Activated CD8-positive, alpha-beta memory T cell treated with anti-CD3 and anti-CD28 coated beads, Interleukin-2, amount 10 ng/mL, durations not matched to agents 7 days and 5 days (primary cell): ENCODE measurements at regions not wholly inside any gene's neighbourhood (a gene's known extent, or its start where the extent isn't known, plus 50 kb on each side); places are given as distances from the start of the nearest gene placed in this dataset.
"Not testable (repeated sequence)": the region's sequence is repeated elsewhere in the genome, so short reads cannot be mapped to it uniquely, and the experiment has no call there.

Experiments
- ATAC-seq: fragments of 150-1000 bp; cut with Tn5 transposase; one replicate; pipeline ENCODE4 v1.10.0; 2021; ENCODE audit warnings: moderate library complexity
- CTCF ChIA-PET: fragments of 350-600 bp; sonication (Branson Sonifier 250); formaldehyde crosslinking; loops from one replicate; lab custom pipeline; 2021; ENCODE audit warnings: antibody characterized with exemption; lab: Charles Lee
- DNase-seq: peaks from one replicate; pipeline ENCODE4 v3.0.0-alpha.2; 2020
- H3K27ac Mint-ChIP-seq: one replicate; pipeline ENCODE4 v1.8.0; 2021; ENCODE audit warnings: mild to moderate bottlenecking, mixed read lengths
- H3K27me3 Mint-ChIP-seq: one replicate; pipeline ENCODE4 v1.8.0; 2021; ENCODE audit warnings: mixed read lengths
- H3K36me3 Mint-ChIP-seq: one replicate; pipeline ENCODE4 v1.8.0; 2021; ENCODE audit warnings: mild to moderate bottlenecking, mixed read lengths
- H3K4me1 Mint-ChIP-seq: one replicate; pipeline ENCODE4 v1.8.0; 2021; ENCODE audit warnings: mixed read lengths
- H3K4me3 Mint-ChIP-seq: one replicate; pipeline ENCODE4 v1.8.0; 2021; ENCODE audit warnings: mild to moderate bottlenecking, moderate library complexity, mixed read lengths
- H3K9me3 Mint-ChIP-seq: one replicate; pipeline ENCODE4 v1.8.0; 2022; ENCODE audit warnings: low read depth, mixed read lengths

DNA sequence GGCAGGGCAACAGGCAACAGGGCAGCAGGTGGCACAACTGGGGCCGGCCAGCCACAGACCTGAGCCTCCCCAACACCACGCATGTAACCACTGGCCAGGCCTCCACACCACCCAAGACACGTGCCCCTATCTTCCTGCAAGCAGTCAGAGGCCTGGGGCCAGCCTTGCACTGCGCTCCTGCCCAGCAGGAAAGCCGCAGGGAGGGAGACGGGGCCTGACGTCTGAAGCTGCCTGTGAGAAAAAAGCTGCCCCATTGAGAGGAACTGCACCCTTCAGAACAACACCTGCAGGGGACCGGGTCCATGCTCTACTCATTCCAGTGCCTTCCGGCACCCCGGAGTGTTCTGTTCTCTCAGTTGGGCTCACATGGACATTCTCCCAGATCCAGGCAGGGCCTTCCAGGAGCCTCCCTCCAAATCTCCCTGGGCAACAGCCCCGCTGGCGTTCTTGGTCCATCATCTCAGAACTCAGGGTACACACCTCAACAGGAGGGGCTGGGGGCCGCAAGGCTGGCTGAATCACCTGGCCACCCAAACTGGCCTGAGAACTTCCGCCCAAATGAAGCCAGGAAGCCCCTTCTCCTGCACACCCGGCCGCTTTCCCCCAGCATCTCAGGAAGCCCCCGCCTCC is 5403.6 kb upstream of the TPTE start:
- ATAC-seq (peak; percentile 28), DNase-seq (peak; percentile 51)
- not testable (repeated sequence) for H3K9me3 Mint-ChIP-seq

DNA sequence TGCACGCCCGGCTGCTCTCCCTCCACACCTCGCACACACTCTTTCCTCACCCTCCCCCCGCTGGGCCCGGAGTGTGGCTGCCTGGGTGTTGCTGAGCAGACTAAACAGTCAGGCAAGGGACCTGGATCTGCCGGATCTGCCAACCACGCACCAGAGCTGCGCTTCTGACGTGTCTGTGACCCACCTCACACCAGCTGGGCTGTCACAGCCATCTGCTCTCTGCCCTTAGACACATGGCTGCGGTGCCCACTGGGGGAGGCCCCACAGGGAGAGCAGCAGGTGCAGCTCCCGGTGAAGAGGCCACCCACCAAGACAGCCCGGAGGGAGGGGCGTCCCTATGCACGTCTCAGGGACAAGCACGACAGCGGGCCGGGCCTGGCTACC is 5403.1 kb upstream of the TPTE start:
- H3K4me1 Mint-ChIP-seq, H3K36me3 Mint-ChIP-seq, H3K27me3 Mint-ChIP-seq, H3K27ac Mint-ChIP-seq, H3K4me3 Mint-ChIP-seq, CTCF ChIA-PET, H3K9me3 Mint-ChIP-seq: not testable (repeated sequence)
- peak; percentile 66 for ATAC-seq
- DNase-seq = peak; percentile 75

More for the DNA sequence above, 5403.6 kb upstream of the TPTE start:
- H3K27me3 Mint-ChIP-seq, CTCF ChIA-PET, H3K4me1 Mint-ChIP-seq, H3K36me3 Mint-ChIP-seq, H3K4me3 Mint-ChIP-seq: not testable (repeated sequence)
- peak overlapping the region; percentile 78 for H3K27ac Mint-ChIP-seq

DNA sequence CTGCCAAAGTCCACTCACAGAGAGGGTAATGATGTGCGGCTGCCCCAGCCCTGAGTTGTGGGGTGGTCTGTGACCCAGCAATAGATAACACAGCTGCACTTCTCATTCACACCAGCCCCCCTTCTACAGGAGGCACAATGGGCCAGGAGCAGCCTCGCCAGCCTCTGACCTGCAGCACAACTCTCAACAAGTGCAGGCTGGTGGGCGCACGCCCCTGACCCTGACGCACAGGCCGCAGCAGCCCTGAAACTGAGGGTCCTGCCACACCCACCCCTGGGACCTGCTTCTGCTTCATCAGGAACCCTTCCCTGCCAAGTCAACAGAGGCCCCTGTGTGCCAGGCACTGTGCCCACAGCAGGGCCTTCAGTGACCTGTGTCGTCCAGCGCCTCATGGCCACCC is 5402.2 kb upstream of the TPTE start:
- CTCF ChIA-PET, DNase-seq, H3K9me3 Mint-ChIP-seq, ATAC-seq, H3K27me3 Mint-ChIP-seq, H3K36me3 Mint-ChIP-seq, H3K4me3 Mint-ChIP-seq, H3K4me1 Mint-ChIP-seq: not testable (repeated sequence)
- peak overlapping the region; percentile 11 for H3K27ac Mint-ChIP-seq

DNA sequence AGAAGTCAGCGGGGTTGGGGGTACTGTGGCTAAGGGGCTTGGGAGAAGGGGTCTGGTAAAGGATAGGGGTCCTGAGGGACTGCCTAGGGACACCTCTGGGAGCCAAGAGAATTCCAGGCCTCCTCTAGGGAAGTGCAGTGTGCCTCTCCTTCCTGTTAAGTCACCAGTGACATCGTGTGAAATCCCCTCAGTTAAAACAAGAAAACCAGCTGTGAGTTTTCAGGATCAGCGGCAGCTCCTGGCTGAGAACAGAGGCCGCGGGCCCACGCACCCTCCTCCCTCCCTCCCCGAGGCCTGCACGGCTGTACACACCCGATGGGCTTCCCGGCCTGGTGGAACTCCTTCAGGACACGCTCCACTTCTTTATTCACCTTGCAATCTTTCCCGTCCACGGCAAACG is 5400.0 kb upstream of the TPTE start:
- H3K27ac Mint-ChIP-seq, DNase-seq, H3K4me3 Mint-ChIP-seq, CTCF ChIA-PET, H3K27me3 Mint-ChIP-seq, H3K36me3 Mint-ChIP-seq, H3K9me3 Mint-ChIP-seq, ATAC-seq, H3K4me1 Mint-ChIP-seq: not testable (repeated sequence)

DNA sequence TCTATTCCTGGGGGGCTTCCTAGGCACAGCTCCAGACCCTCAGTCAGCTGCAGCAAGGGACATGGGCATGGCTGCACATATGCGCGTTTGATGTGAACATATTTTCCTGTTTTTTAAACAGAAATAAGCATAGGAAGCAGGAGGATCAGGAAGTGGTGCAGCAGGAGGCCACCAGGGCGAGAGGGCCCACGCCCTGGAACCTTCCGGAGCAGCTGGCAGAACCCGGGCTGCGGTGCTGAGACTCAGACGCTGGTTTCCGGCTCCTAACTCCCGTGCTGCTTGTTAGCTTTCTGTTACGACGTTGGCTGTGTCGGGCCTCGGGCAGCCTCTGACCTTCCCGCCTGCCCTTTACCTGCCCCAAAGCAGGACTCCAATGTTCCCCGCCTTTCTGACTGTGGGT is 5399.5 kb upstream of the TPTE start:
- DNase-seq, CTCF ChIA-PET, H3K27ac Mint-ChIP-seq, H3K4me1 Mint-ChIP-seq, H3K9me3 Mint-ChIP-seq, H3K4me3 Mint-ChIP-seq, H3K36me3 Mint-ChIP-seq, H3K27me3 Mint-ChIP-seq, ATAC-seq: not testable (repeated sequence)

DNA sequence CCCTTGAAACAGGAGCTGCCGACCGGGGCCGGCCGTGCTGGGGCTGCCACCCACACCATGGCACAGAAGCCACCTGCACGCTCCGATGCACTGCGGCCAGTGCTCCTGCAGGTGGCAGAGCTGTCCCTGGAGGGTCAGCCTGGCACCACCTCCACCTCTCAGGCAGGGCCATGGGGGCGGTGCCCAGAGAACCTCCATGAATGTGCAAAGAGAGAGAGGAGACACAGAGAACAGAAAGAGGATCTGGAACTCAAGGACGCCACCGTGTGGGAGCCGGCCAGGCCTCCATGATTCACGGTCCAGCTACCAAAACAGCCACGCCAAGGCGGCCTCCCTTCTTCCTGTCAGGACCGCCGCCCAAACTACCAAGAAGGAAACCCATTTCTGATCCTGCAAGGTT is 5397.7 kb upstream of the TPTE start:
- H3K4me1 Mint-ChIP-seq, H3K9me3 Mint-ChIP-seq, H3K27me3 Mint-ChIP-seq, CTCF ChIA-PET, H3K4me3 Mint-ChIP-seq, H3K27ac Mint-ChIP-seq, H3K36me3 Mint-ChIP-seq: not testable (repeated sequence)
- peak; percentile 38 for ATAC-seq
- peak; percentile 84 for DNase-seq

DNA sequence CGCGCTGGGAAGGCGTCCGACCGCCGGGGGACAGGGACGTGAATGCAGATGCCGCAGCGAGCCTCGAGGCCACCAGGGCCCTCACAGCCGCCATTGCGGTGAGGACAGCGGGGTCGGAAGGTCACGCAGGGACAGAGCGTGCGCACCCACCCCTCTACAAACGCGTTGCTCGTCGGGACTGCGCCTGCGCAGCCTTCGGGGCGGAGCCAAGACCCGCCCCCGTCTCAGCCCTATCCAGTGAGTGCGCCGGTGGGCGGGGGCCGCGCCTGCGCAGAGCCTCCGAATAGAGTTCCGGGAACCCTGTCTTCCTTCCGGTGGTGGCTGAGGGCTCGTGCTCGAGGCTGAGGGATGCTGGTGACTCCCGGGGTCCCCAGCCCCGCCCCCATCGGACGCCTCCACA is 5393.1 kb upstream of the TPTE start:
- ATAC-seq = peak; percentile 94
- Mint-ChIP-seq H3K4me3 (peak overlapping the region; percentile 64), H3K27ac (peak overlapping the region; percentile 67)
- CTCF ChIA-PET, H3K36me3 Mint-ChIP-seq, H3K4me1 Mint-ChIP-seq, H3K27me3 Mint-ChIP-seq, H3K9me3 Mint-ChIP-seq: not testable (repeated sequence)
- peak; percentile 98 for DNase-seq

DNA sequence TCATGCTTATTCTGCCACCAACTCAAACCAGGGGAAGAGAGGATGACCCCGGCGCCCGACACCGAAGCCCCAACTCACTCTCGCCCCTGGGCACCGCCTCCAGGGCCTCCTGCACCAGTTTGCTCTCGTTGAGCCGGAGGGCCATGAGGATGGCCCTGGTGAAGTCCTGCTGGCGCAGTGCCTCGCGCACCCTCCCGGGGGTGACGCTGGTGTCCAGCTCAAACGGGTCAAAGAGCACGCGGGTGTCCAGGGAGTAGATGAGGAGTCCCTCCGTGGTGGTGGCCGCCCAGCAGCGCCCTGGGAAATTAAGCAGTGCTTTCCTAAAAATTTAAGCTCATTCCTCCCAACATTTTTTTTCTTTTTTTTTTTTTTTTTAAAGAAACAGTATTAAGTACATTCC is 5387.6 kb upstream of the TPTE start:
- ATAC-seq, H3K27me3 Mint-ChIP-seq, H3K4me1 Mint-ChIP-seq, H3K36me3 Mint-ChIP-seq, CTCF ChIA-PET, H3K4me3 Mint-ChIP-seq, H3K27ac Mint-ChIP-seq, DNase-seq, H3K9me3 Mint-ChIP-seq: not testable (repeated sequence)

DNA sequence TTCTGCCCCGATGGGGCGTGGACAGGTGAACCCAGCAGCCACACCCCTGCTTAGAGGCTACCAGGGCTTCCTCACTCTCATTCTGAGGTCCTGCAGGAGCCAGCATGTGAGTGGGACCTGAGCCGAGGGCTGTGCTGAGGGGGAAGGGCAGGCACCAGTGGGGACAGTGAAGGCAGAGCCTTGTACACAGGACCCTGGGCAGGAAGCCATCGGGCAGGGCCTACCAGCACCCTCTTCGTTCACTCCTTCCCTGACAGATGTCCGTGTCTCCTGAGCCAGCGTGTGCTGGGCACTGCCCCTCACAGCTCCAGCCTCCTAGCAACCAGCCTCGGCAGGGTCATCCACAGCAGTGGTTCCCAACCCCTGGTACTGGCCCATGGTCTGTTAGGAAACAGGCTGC is 5385.0 kb upstream of the TPTE start:
- not testable (repeated sequence) for H3K27me3 Mint-ChIP-seq

DNA sequence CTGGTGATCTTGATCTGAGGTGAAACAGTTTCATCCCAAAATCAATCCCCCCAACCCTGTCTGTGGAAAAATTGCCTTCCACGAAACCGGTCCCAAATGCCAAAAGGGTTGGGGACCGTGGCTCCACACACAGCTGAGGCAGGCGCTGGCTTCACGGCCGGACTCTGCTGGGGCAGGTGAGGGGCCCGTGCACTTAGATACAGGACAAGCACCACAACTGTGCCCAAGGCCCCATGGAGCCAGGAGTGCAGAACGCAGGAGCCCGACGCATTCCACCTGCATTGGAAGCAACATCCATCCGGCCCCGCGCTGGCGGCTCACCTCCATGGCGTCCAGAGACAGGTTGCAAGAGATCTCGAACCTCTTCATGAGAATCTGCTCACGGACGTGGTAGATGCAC is 5384.4 kb upstream of the TPTE start:
- CTCF ChIA-PET, H3K27ac Mint-ChIP-seq, H3K4me3 Mint-ChIP-seq, H3K27me3 Mint-ChIP-seq, H3K36me3 Mint-ChIP-seq, DNase-seq, ATAC-seq, H3K9me3 Mint-ChIP-seq, H3K4me1 Mint-ChIP-seq: not testable (repeated sequence)

More for the DNA sequence above, 5385.0 kb upstream of the TPTE start:
- H3K9me3 Mint-ChIP-seq, CTCF ChIA-PET, H3K36me3 Mint-ChIP-seq, H3K4me1 Mint-ChIP-seq, ATAC-seq, H3K4me3 Mint-ChIP-seq, H3K27ac Mint-ChIP-seq: not testable (repeated sequence)
- DNase-seq = peak; percentile 5

DNA sequence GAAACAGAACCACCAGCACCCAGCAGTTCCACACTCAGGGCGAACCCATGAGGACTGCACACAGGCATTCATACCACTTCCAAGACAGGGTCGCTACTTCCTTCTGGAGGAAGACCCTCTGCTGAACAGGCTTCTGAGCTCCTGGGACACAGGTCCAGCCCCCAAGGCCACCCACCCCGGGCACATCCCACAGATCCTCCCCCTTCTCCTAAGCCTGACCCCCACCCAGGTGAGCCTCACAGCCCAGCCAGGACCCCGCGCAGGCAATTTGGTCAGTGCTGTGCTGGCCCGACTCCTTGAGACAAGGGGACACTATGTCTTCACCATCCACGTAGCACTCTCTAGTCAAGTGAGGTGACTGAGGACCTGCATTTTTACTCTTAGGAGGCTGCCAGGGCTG is 5382.7 kb upstream of the TPTE start:
- H3K4me1 Mint-ChIP-seq, H3K36me3 Mint-ChIP-seq, ATAC-seq, H3K4me3 Mint-ChIP-seq, CTCF ChIA-PET, H3K27me3 Mint-ChIP-seq, H3K9me3 Mint-ChIP-seq, H3K27ac Mint-ChIP-seq: not testable (repeated sequence)
- peak; percentile 9 for DNase-seq

DNA sequence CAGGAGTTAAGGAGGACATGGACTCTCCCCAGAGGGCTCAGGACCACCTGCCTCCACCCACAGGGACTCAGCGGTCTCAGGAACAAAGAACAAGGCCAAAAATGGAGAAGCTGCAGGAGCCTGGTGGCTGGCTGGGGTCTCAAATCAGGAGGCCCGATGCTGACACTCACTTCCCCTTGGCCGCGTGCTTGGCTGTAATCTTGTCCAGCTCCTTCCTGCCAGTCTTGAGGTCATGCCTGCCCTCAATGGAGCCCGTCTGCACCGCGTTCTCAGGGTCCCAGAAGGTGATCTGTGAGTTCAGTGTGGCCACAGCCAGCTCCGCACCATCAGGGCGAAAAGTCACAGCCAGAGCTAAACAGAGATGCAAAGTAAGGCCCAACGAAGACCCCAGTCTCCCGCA is 5381.9 kb upstream of the TPTE start:
- H3K27ac Mint-ChIP-seq, DNase-seq, H3K4me3 Mint-ChIP-seq, H3K9me3 Mint-ChIP-seq, ATAC-seq, H3K36me3 Mint-ChIP-seq, CTCF ChIA-PET, H3K27me3 Mint-ChIP-seq, H3K4me1 Mint-ChIP-seq: not testable (repeated sequence)

DNA sequence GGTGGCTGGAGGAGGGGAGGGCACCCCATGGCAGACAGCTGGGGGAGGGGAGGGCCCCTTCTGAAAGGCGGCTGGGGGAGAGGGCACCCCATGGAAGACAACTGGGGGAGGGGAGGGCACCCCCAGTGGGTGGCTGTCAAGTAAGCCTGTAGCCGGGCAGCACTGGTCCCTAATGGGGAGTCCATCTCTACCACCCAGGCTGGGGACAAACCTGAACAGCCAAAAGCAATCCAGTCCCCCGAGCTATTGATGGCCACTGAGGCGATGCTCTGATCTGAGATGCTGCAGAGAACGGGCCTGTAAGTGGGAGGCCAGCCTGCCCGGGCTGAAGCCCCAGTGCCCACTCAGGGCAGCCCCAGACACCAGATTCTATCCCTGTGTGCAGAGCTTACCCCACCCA is 5378.4 kb upstream of the TPTE start:
- H3K4me1 Mint-ChIP-seq, CTCF ChIA-PET: not testable (repeated sequence)

DNA sequence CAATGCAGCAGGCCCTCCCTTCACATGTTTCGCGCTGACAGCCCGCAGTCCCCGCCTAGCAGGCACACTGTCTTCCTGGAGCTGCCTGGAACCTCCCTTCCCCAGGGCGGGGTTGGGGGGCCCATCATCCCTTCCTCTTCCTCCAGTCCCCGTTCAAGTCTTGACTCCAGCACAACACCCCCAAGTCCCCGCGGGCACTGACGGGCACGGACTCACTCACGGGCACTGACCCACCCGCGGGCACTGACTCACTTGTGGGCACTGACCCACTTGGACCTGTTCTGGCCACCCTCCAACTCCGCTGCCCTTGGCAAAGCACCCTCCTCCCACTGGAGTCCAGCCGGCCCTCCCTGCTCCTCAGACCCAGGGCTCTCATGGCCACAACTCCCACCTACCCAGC is 5376.7 kb upstream of the TPTE start:
- ATAC-seq, H3K27ac Mint-ChIP-seq, CTCF ChIA-PET, H3K4me3 Mint-ChIP-seq, H3K27me3 Mint-ChIP-seq, H3K36me3 Mint-ChIP-seq, H3K4me1 Mint-ChIP-seq, H3K9me3 Mint-ChIP-seq, DNase-seq: not testable (repeated sequence)

More for the DNA sequence above, 5378.4 kb upstream of the TPTE start:
- H3K9me3 Mint-ChIP-seq, H3K36me3 Mint-ChIP-seq, H3K27me3 Mint-ChIP-seq, ATAC-seq, H3K4me3 Mint-ChIP-seq, H3K27ac Mint-ChIP-seq: not testable (repeated sequence)
- peak; percentile 4 for DNase-seq

DNA sequence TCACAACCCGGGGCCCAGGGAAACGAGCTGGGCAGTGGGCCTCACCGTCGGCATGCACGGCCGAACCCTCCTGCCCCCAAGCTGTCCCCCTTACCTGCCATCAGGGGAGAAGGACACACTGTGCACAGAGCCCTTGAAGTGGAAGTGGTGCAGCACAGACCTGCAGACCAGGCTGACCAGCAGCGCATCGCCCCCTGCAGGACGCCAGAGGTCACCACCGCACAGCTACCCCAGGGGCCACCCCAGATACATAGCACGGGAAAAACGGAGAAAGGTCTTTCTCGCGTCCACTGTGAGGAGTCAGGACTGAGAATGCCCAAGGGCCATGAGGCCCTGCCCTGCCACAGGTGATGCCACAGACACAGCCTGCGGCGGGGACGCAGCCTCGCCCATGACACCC is 5373.7 kb upstream of the TPTE start:
- peak; percentile 46 for DNase-seq
- H3K27ac Mint-ChIP-seq, H3K4me3 Mint-ChIP-seq, CTCF ChIA-PET, H3K36me3 Mint-ChIP-seq, H3K4me1 Mint-ChIP-seq, H3K9me3 Mint-ChIP-seq, H3K27me3 Mint-ChIP-seq: not testable (repeated sequence)
- ATAC-seq = peak; percentile 68
